Nephron (organoid): ENCODE measurements at regions not wholly inside any gene's neighbourhood (a gene's known extent, or its start where the extent isn't known, plus 50 kb on each side); places are given as distances from the start of the nearest gene placed in this dataset.
"Not testable (repeated sequence)": the region's sequence is repeated elsewhere in the genome, so short reads cannot be mapped to it uniquely, and the experiment has no call there.

Source experiments
- H3K27ac Mint-ChIP-seq, 3 experiments: 2 replicates each; pipeline ENCODE4 v1.8.0; 2020; ENCODE audit warnings: mixed read lengths in 3 of 3, mild to moderate bottlenecking in 2 of 3, moderate library complexity in 1 of 3
- H3K27me3 Mint-ChIP-seq: 2 replicates; pipeline ENCODE4 v1.8.0; 2021; ENCODE audit warnings: low read depth, mild to moderate bottlenecking, moderate library complexity, mixed read lengths
- H3K36me3 Mint-ChIP-seq: 2 replicates; pipeline ENCODE4 v1.8.0; 2020; ENCODE audit warnings: low read depth, mixed read lengths
- H3K4me1 Mint-ChIP-seq: 2 replicates; pipeline ENCODE4 v1.8.0; 2020; ENCODE audit warnings: mixed read lengths
- H3K4me3 Mint-ChIP-seq, 3 experiments: 2 replicates each; pipeline ENCODE4 v1.8.0; 2020; ENCODE audit warnings: mild to moderate bottlenecking in 3 of 3, mixed read lengths in 3 of 3, moderate library complexity in 2 of 3
- H3K9me3 Mint-ChIP-seq: 2 replicates; pipeline ENCODE4 v1.8.0; 2020; ENCODE audit warnings: mixed read lengths
- TF ChIP-seq, protein P1 (sequence below), 3 experiments: fragments of 200-600 bp; sonication (generic); IDR thresholded peaks; one replicate each; pipeline ENCODE4 v1.5.0; 2021; ENCODE audit warnings: antibody characterized with exemption in 3 of 3; ENCODE audit not compliant: unreplicated experiment in 3 of 3

DNA sequence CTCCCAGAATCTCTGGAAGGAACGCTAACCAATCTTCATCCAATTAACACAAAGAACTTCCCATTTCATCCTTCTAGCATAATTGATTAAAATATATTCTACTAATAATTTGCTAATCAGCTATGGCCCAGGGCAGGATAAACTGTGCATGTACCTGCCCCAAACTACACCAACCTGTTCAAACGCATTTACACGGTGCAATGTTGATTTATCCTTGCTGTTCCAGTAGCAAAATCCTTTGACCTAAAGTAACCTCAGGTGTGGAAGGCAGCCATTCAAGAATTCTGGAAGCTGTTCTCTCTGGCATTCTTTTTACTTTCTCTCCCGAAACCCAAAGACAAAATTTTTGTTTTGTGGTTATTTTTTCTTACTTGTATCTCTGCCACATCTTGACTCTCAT lies 309.4 kb downstream of the ZNF674 start:
- TF ChIP-seq, protein P1, sequence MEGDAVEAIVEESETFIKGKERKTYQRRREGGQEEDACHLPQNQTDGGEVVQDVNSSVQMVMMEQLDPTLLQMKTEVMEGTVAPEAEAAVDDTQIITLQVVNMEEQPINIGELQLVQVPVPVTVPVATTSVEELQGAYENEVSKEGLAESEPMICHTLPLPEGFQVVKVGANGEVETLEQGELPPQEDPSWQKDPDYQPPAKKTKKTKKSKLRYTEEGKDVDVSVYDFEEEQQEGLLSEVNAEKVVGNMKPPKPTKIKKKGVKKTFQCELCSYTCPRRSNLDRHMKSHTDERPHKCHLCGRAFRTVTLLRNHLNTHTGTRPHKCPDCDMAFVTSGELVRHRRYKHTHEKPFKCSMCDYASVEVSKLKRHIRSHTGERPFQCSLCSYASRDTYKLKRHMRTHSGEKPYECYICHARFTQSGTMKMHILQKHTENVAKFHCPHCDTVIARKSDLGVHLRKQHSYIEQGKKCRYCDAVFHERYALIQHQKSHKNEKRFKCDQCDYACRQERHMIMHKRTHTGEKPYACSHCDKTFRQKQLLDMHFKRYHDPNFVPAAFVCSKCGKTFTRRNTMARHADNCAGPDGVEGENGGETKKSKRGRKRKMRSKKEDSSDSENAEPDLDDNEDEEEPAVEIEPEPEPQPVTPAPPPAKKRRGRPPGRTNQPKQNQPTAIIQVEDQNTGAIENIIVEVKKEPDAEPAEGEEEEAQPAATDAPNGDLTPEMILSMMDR (IDR thresholded peaks at IDR 0.05; ENCODE audit: unreplicated experiment in 3 of 3) = no peak
- Mint-ChIP-seq H3K4me3 (no peak overlapping the region), H3K4me1 (no peaks in the 10 kb centered on the region), H3K36me3 (no peaks in the 10 kb centered on the region), H3K27ac (no peak overlapping the region), H3K9me3 (peaks cover 10% of the 10 kb centered on the region), H3K27me3 (no peaks in the 10 kb centered on the region)

GRCh38 chrX:46234775-46235174 lies 310.4 kb downstream of the ZNF674 start:
- H3K27ac Mint-ChIP-seq = no peak overlapping the region
- H3K4me3 Mint-ChIP-seq = no peak overlapping the region
- no peaks in the 10 kb centered on the region for H3K36me3 Mint-ChIP-seq
- no peaks in the 10 kb centered on the region for H3K4me1 Mint-ChIP-seq
- H3K9me3 Mint-ChIP-seq = peaks cover 10% of the 10 kb centered on the region
- TF ChIP-seq, protein P1 (IDR thresholded peaks at IDR 0.05; ENCODE audit: unreplicated experiment in 3 of 3) = no peak
- no peaks in the 10 kb centered on the region for H3K27me3 Mint-ChIP-seq

DNA sequence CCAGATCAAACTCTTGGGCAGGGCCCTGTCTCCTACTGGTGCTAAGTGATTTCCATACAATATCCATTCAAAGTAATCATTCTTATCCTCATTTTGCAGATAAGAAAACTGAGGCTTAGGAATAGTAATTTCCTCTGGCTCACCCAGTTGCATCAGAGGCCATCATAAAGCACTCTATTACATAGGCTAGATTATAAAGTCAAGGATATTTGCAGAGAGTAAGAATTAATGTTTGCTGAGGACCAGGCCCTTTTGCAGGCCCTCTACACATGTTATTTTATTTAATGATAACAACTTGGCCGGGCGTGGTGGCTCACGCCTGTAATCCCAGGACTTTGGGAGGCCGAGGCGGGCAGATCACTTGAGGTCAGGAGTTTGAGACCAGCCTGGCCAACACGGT lies 316.8 kb downstream of the ZNF674 start:
- peaks cover 10% of the 10 kb centered on the region for H3K9me3 Mint-ChIP-seq

GRCh38 chrX:46226422-46226821 lies 318.8 kb downstream of the ZNF674 start:
- Mint-ChIP-seq H3K36me3 (no peaks in the 10 kb centered on the region), H3K4me1 (no peaks in the 10 kb centered on the region), H3K27me3 (no peaks in the 10 kb centered on the region), H3K27ac (no peak overlapping the region), H3K9me3 (peaks cover 6% of the 10 kb centered on the region), H3K4me3 (no peak overlapping the region)
- TF ChIP-seq, protein P1 (IDR thresholded peaks at IDR 0.05; ENCODE audit: unreplicated experiment in 3 of 3) = no peak

More for the DNA sequence above, 316.8 kb downstream of the ZNF674 start:
- Mint-ChIP-seq H3K27me3 (no peaks in the 10 kb centered on the region), H3K27ac (no peak overlapping the region), H3K4me3 (no peak overlapping the region), H3K4me1 (no peaks in the 10 kb centered on the region), H3K36me3 (no peaks in the 10 kb centered on the region)
- TF ChIP-seq, protein P1 (IDR thresholded peaks at IDR 0.05; ENCODE audit: unreplicated experiment in 3 of 3) = no peak

- not testable (repeated sequence) for H3K27ac Mint-ChIP-seq, H3K27me3 Mint-ChIP-seq, H3K36me3 Mint-ChIP-seq, H3K4me3 Mint-ChIP-seq, H3K9me3 Mint-ChIP-seq, H3K4me1 Mint-ChIP-seq
Measured at GRCh38 chrX:46223499-46223898, 321.7 kb downstream of the ZNF674 start.

DNA sequence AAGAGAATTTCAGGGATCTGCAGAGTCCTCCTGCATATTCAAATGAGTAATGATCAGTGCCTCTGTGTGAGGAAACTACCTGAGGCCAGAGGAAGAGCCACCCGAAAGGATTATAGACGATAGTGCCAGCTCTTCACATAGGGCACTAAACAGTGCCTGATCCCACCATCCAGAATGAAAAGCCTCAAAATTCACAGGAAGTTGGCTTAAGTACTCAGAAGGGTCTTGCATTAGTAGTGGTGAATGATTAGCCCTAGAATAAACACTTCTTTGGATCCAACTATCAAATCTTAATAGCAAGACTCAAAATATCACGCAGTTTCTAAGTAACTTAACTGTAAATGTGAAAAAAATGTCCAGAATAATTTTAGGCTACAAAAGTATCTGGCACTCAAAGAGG lies 324.4 kb downstream of the ZNF674 start:
- Mint-ChIP-seq H3K36me3 (no peaks in the 10 kb centered on the region), H3K4me1 (no peaks in the 10 kb centered on the region), H3K27me3 (no peaks in the 10 kb centered on the region), H3K27ac (peak overlapping the region; percentile 8 to 32 (median 8)), H3K9me3 (peaks cover 6% of the 10 kb centered on the region), H3K4me3 (no peak overlapping the region)
- TF ChIP-seq, protein P1 (IDR thresholded peaks at IDR 0.05; ENCODE audit: unreplicated experiment in 3 of 3) = no peak
